Sigmoid colon (tissue), 4 donors: ENCODE measurements at regions not wholly inside any gene's neighbourhood (a gene's known extent, or its start where the extent isn't known, plus 50 kb on each side); places are given as distances from the start of the nearest gene placed in this dataset.

Experiments used
- CTCF ChIP-seq, 4 experiments: fragments of 450-650 bp in 3 of 4; fragments of 200-600 bp in 1 of 4; IDR thresholded peaks; one replicate each; pipeline ENCODE4 v1.5.1; 2016 to 2019; ENCODE audit warnings: antibody characterized with exemption in 4 of 4, mild to moderate bottlenecking in 3 of 4, moderate library complexity in 2 of 4
- EP300 ChIP-seq, 4 donors: sonication (generic); formaldehyde crosslinking; IDR thresholded peaks; one replicate each; pipeline ENCODE4 v1.6.1; 2017; ENCODE audit warnings: antibody characterized with exemption in 4 of 4
- POLR2A ChIP-seq, 2 donors: fragments of 450-650 bp; IDR thresholded peaks; one replicate each; pipeline ENCODE4 v1.6.1; 2016; ENCODE audit warnings: antibody characterized with exemption in 2 of 2, mild to moderate bottlenecking in 2 of 2, moderate library complexity in 2 of 2
- POLR2AphosphoS5 ChIP-seq, 4 donors: sonication (generic); formaldehyde crosslinking; IDR thresholded peaks; one replicate each; pipeline ENCODE4 v1.6.1; 2017; ENCODE audit warnings: antibody characterized with exemption in 4 of 4

- TF ChIP-seq POLR2A (IDR thresholded peaks at IDR 0.05) (no peak), POLR2AphosphoS5 (IDR thresholded peaks at IDR 0.05) (no peak), CTCF (IDR thresholded peaks at IDR 0.05) (no peak), EP300 (IDR thresholded peaks at IDR 0.05) (no peak)
Observed at GRCh38 chr1:58154256-58154655, 392.3 kb downstream of the OMA1 start.
